ENCODE measurements at regions not wholly inside any gene's neighbourhood (a gene's known extent, or its start where the extent isn't known, plus 50 kb on each side); places are given as distances from the start of the nearest gene placed in this dataset.

DNA sequence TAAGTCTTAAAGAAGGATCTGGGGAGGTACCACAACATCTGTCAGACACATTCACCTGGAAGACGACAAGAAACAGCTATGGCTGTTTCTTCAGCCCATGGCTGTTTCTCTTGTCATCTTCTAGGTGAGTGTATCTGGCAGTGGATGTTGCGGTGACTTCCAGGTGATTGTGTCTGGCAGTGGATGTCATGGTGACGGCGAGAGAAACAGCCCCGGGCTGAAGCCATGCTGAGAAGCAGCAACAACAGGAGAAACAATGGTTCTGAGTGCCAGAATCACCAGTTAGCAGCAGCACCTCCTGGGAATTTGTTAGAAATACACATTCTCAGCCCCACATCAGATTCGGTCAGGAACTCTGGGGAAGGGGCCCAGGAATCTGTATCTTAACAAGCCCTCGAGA lies 68.6 kb upstream of the SYPL1 start:
- no peak overlapping the region for H3K4me3 ChIP-seq (ENCODE audit: low read depth in 1 of 3, low read length in 3 of 3)
- FAIRE-seq (no peak), DNase-seq (no peak)
- H3K27ac ChIP-seq (ENCODE audit: low read depth in 1 of 3, low read length in 2 of 3) = no peak overlapping the region
- H3K36me3 ChIP-seq (ENCODE audit: control insufficient read depth in 3 of 3, insufficient read depth in 2 of 3, low read depth in 1 of 3, low read length in 3 of 3) = no peaks in the 10 kb centered on the region
- WGBS, 3 donors = 82 to 88% (median 86%) methylated on average over 7 of the region's 7 CpGs
- H3K4me1 ChIP-seq (ENCODE audit: control insufficient read depth in 3 of 3, insufficient read depth in 2 of 3, low read depth in 1 of 3, low read length in 2 of 3) = no peaks in the 10 kb centered on the region
- H3K27me3 ChIP-seq (ENCODE audit: control insufficient read depth in 3 of 3, insufficient read depth in 3 of 3, low read length in 3 of 3) = no peaks in the 10 kb centered on the region
- H3K9me3 ChIP-seq (ENCODE audit: control insufficient read depth in 2 of 2, insufficient read depth in 1 of 2, low read depth in 1 of 2, low read length in 1 of 2) = no peaks in the 10 kb centered on the region

DNA sequence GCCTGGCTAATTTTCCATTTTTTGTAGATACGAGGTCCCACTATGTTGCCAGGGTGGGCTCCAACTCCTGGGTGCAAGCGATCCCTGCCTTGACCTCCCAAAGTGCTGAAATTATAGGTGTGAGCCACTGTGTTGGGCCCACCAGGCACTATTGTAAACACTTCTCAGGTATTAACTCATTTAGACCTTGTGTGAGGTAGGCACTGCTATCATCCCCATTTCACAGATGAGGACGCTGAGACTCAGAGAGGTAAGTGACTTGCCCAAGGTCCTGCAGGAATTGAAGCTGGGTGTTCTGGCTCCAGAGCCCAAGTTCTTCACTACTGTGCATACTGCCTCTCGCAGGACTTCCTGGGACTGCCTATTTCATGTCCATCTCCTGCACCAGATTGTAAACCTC lies 67.1 kb upstream of the SYPL1 start:
- DNase-seq (no peak), FAIRE-seq (no peak)
- no peak overlapping the region for H3K27ac ChIP-seq (ENCODE audit: low read depth in 1 of 3, low read length in 2 of 3)
- no peaks in the 10 kb centered on the region for H3K4me1 ChIP-seq (ENCODE audit: control insufficient read depth in 3 of 3, insufficient read depth in 2 of 3, low read depth in 1 of 3, low read length in 2 of 3)
- H3K27me3 ChIP-seq (ENCODE audit: control insufficient read depth in 3 of 3, insufficient read depth in 3 of 3, low read length in 3 of 3) = no peaks in the 10 kb centered on the region
- 91 to 92% (median 92%) methylated on average over 4 of the region's 4 CpGs for WGBS, 3 donors
- H3K36me3 ChIP-seq (ENCODE audit: control insufficient read depth in 3 of 3, insufficient read depth in 2 of 3, low read depth in 1 of 3, low read length in 3 of 3) = no peaks in the 10 kb centered on the region
- H3K9me3 ChIP-seq (ENCODE audit: control insufficient read depth in 2 of 2, insufficient read depth in 1 of 2, low read depth in 1 of 2, low read length in 1 of 2) = no peaks in the 10 kb centered on the region
- H3K4me3 ChIP-seq (ENCODE audit: low read depth in 1 of 3, low read length in 3 of 3) = no peak overlapping the region

GRCh38 chr7:106178593-106179134 lies 66.6 kb upstream of the SYPL1 start:
- no peak overlapping the region for H3K27ac ChIP-seq (ENCODE audit: low read depth in 1 of 3, low read length in 2 of 3)
- 86 to 96% (median 95%) methylated on average over 3 of the region's 3 CpGs for WGBS, 3 donors
- no peak overlapping the region for H3K4me3 ChIP-seq (ENCODE audit: low read depth in 1 of 3, low read length in 3 of 3)
- no peaks in the 10 kb centered on the region for H3K4me1 ChIP-seq (ENCODE audit: control insufficient read depth in 3 of 3, insufficient read depth in 2 of 3, low read depth in 1 of 3, low read length in 2 of 3)
- H3K36me3 ChIP-seq (ENCODE audit: control insufficient read depth in 3 of 3, insufficient read depth in 2 of 3, low read depth in 1 of 3, low read length in 3 of 3) = no peaks in the 10 kb centered on the region
- DNase-seq = no peak
- no peaks in the 10 kb centered on the region for H3K27me3 ChIP-seq (ENCODE audit: control insufficient read depth in 3 of 3, insufficient read depth in 3 of 3, low read length in 3 of 3)
- no peak for FAIRE-seq
- no peaks in the 10 kb centered on the region for H3K9me3 ChIP-seq (ENCODE audit: control insufficient read depth in 2 of 2, insufficient read depth in 1 of 2, low read depth in 1 of 2, low read length in 1 of 2)

- H3K27me3 ChIP-seq (ENCODE audit: control insufficient read depth in 3 of 3, insufficient read depth in 3 of 3, low read length in 3 of 3) = no peaks in the 10 kb centered on the region
- H3K27ac ChIP-seq (ENCODE audit: low read depth in 1 of 3, low read length in 2 of 3) = no peak overlapping the region
- 68 to 81% (median 76%) methylated on average over 10 to 11 of the region's 11 CpGs for WGBS, 3 donors
- H3K36me3 ChIP-seq (ENCODE audit: control insufficient read depth in 3 of 3, insufficient read depth in 2 of 3, low read depth in 1 of 3, low read length in 3 of 3) = no peaks in the 10 kb centered on the region
- H3K4me3 ChIP-seq (ENCODE audit: low read depth in 1 of 3, low read length in 3 of 3) = no peak overlapping the region
- DNase-seq (no peak), FAIRE-seq (no peak)
- no peaks in the 10 kb centered on the region for H3K9me3 ChIP-seq (ENCODE audit: control insufficient read depth in 2 of 2, insufficient read depth in 1 of 2, low read depth in 1 of 2, low read length in 1 of 2)
- no peaks in the 10 kb centered on the region for H3K4me1 ChIP-seq (ENCODE audit: control insufficient read depth in 3 of 3, insufficient read depth in 2 of 3, low read depth in 1 of 3, low read length in 2 of 3)
Measured at GRCh38 chr7:106177738-106178592, 65.9 kb upstream of the SYPL1 start.

- no peaks in the 10 kb centered on the region for H3K27me3 ChIP-seq (ENCODE audit: control insufficient read depth in 3 of 3, insufficient read depth in 3 of 3, low read length in 3 of 3)
- no peaks in the 10 kb centered on the region for H3K9me3 ChIP-seq (ENCODE audit: control insufficient read depth in 2 of 2, insufficient read depth in 1 of 2, low read depth in 1 of 2, low read length in 1 of 2)
- H3K36me3 ChIP-seq (ENCODE audit: control insufficient read depth in 3 of 3, insufficient read depth in 2 of 3, low read depth in 1 of 3, low read length in 3 of 3) = no peaks in the 10 kb centered on the region
- no peaks in the 10 kb centered on the region for H3K4me1 ChIP-seq (ENCODE audit: control insufficient read depth in 3 of 3, insufficient read depth in 2 of 3, low read depth in 1 of 3, low read length in 2 of 3)
- DNase-seq (no peak), FAIRE-seq (no peak)
- H3K27ac ChIP-seq (ENCODE audit: low read depth in 1 of 3, low read length in 2 of 3) = no peak overlapping the region
- H3K4me3 ChIP-seq (ENCODE audit: low read depth in 1 of 3, low read length in 3 of 3) = no peak overlapping the region
- 81 to 84% (median 83%) methylated on average over 4 of the region's 4 CpGs for WGBS, 3 donors
Measured at GRCh38 chr7:106177300-106177690, 65.2 kb upstream of the SYPL1 start.

DNA sequence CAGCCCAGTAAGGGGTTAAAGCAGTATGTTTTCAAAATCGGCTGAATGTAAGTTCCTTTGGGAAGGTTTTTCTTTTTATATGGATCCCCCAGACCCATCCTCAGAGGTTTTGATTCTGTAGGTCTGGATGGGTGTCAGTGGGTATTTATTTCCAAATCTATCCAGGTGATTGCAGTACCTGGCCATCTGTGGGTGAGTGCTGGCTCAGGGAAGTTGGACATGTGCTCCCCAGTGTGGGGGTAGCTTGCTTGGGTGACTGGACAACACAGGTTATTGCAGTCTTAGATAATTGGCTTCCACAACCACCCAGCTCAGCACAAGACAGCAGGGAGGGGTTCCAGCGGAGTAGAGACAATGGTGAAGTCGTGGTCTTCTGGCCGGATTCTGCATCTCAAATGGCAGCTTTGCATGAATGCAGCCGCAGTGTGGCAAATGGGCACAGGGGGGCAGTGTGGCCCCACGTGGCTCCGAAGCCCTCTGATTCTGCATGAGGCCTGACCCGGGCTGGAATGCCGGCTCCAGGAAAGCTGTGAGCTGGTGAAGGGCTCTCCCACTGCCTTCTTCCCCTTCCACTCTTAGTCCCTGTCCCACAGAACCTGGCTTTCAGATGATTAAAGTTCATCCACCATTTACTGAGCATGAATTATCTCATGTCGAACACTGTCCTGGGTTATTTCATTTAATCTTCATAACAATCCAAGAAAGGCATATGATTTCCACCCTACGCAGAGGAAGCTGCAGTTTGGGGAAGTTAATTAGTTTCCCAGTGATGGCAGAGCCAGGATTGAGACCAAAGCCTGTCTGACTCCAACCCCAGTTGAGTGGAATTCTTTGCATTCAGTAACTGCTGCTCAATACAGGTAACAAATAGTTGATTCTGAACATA lies 64.5 kb upstream of the SYPL1 start:
- no peaks in the 10 kb centered on the region for H3K36me3 ChIP-seq (ENCODE audit: control insufficient read depth in 3 of 3, insufficient read depth in 2 of 3, low read depth in 1 of 3, low read length in 3 of 3)
- H3K27me3 ChIP-seq (ENCODE audit: control insufficient read depth in 3 of 3, insufficient read depth in 3 of 3, low read length in 3 of 3) = no peaks in the 10 kb centered on the region
- H3K4me1 ChIP-seq (ENCODE audit: control insufficient read depth in 3 of 3, insufficient read depth in 2 of 3, low read depth in 1 of 3, low read length in 2 of 3) = no peaks in the 10 kb centered on the region
- FAIRE-seq (no peak), DNase-seq (peak; percentile 68 to 87)
- 15 to 18% (median 18%) methylated on average over 10 to 11 of the region's 11 CpGs for WGBS, 3 donors
- H3K9me3 ChIP-seq (ENCODE audit: control insufficient read depth in 2 of 2, insufficient read depth in 1 of 2, low read depth in 1 of 2, low read length in 1 of 2) = no peaks in the 10 kb centered on the region
- no peak overlapping the region for H3K4me3 ChIP-seq (ENCODE audit: low read depth in 1 of 3, low read length in 3 of 3)
- no peak overlapping the region for H3K27ac ChIP-seq (ENCODE audit: low read depth in 1 of 3, low read length in 2 of 3)

DNA sequence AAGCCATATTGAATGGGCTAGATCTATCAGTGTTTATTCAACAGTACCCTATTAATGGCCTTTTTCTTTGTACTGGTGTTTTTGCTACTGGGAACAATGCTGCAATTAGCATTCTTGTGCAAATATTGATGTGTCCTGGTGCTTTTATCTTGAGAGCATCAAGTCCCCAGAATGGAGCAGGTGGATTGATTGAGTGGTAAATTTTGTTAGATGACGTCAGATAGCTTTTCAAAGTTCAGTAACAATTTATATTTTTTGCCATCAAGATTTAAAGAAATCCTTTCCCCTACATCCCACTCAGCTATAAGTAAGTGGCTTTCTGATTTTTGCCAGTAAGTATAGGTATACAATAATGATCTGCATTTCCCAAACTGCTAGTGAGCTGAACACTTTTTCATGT lies 63.4 kb upstream of the SYPL1 start:
- DNase-seq (no peak), FAIRE-seq (no peak)
- Histone ChIP-seq H3K4me1 (ENCODE audit: control insufficient read depth in 3 of 3, insufficient read depth in 2 of 3, low read depth in 1 of 3, low read length in 2 of 3) (no peaks in the 10 kb centered on the region), H3K36me3 (ENCODE audit: control insufficient read depth in 3 of 3, insufficient read depth in 2 of 3, low read depth in 1 of 3, low read length in 3 of 3) (no peaks in the 10 kb centered on the region), H3K4me3 (ENCODE audit: low read depth in 1 of 3, low read length in 3 of 3) (no peak overlapping the region), H3K27ac (ENCODE audit: low read depth in 1 of 3, low read length in 2 of 3) (no peak overlapping the region), H3K9me3 (ENCODE audit: control insufficient read depth in 2 of 2, insufficient read depth in 1 of 2, low read depth in 1 of 2, low read length in 1 of 2) (no peaks in the 10 kb centered on the region), H3K27me3 (ENCODE audit: control insufficient read depth in 3 of 3, insufficient read depth in 3 of 3, low read length in 3 of 3) (no peaks in the 10 kb centered on the region)
- 18 to 52% (median 41%) methylated on average over 1 of the region's 1 CpG for WGBS, 3 donors

- Histone ChIP-seq H3K27me3 (ENCODE audit: control insufficient read depth in 3 of 3, insufficient read depth in 3 of 3, low read length in 3 of 3) (no peaks in the 10 kb centered on the region), H3K9me3 (ENCODE audit: control insufficient read depth in 2 of 2, insufficient read depth in 1 of 2, low read depth in 1 of 2, low read length in 1 of 2) (no peaks in the 10 kb centered on the region), H3K4me1 (ENCODE audit: control insufficient read depth in 3 of 3, insufficient read depth in 2 of 3, low read depth in 1 of 3, low read length in 2 of 3) (no peaks in the 10 kb centered on the region), H3K4me3 (ENCODE audit: low read depth in 1 of 3, low read length in 3 of 3) (no peak overlapping the region), H3K27ac (ENCODE audit: low read depth in 1 of 3, low read length in 2 of 3) (no peak overlapping the region), H3K36me3 (ENCODE audit: control insufficient read depth in 3 of 3, insufficient read depth in 2 of 3, low read depth in 1 of 3, low read length in 3 of 3) (no peaks in the 10 kb centered on the region)
- WGBS, 3 donors = 79 to 91% (median 83%) methylated on average over 5 of the region's 5 CpGs
- FAIRE-seq = no peak
- DNase-seq = no peak
Measured at GRCh38 chr7:106170651-106171050, 58.5 kb upstream of the SYPL1 start.
